SJSA1 (cell line): ENCODE measurements at regions not wholly inside any gene's neighbourhood (a gene's known extent, or its start where the extent isn't known, plus 50 kb on each side); places are given as distances from the start of the nearest gene placed in this dataset.

Source experiments
- DNase-seq, 2 experiments: peaks; one replicate each; pipeline ENCODE4 v3.0.0-alpha.2; 2015 to 2020; ENCODE audit warnings: low spot score in 2 of 2, low read depth in 1 of 2
- H3K27ac ChIP-seq: fragments of 250-450 bp; sonication (Bioruptor Pico); 2 replicates; pipeline ENCODE4 v1.5.1; 2020; ENCODE audit warnings: mild to moderate bottlenecking, moderate library complexity
- H3K27me3 ChIP-seq: fragments of 250-450 bp; sonication (Bioruptor Pico); replicated peaks from 2 replicates; pipeline ENCODE4 v1.5.1; 2020; ENCODE audit warnings: mild to moderate bottlenecking, moderate library complexity
- H3K36me3 ChIP-seq: fragments of 250-450 bp; sonication (Bioruptor Pico); 2 replicates; pipeline ENCODE4 v1.5.1; 2020; ENCODE audit warnings: mild to moderate bottlenecking
- H3K4me1 ChIP-seq: fragments of 250-450 bp; sonication (Bioruptor Pico); replicated peaks from 2 replicates; pipeline ENCODE4 v1.6.1; 2021; ENCODE audit warnings: mild to moderate bottlenecking
- H3K4me3 ChIP-seq: fragments of 250-450 bp; sonication (Bioruptor Pico); 2 replicates; pipeline ENCODE4 v1.5.1; 2020; ENCODE audit warnings: mild to moderate bottlenecking
- H3K9me3 ChIP-seq: fragments of 250-450 bp; sonication (Bioruptor Pico); replicated peaks from 2 replicates; pipeline ENCODE4 v1.5.1; 2020; ENCODE audit warnings: mild to moderate bottlenecking

- Histone ChIP-seq H3K27me3 (no peaks in the 10 kb centered on the region), H3K4me1 (no peaks in the 10 kb centered on the region), H3K36me3 (no peaks in the 10 kb centered on the region), H3K27ac (no peak overlapping the region), H3K4me3 (no peak overlapping the region), H3K9me3 (no peaks in the 10 kb centered on the region)
- no peak for DNase-seq
Observed at GRCh38 chr17:53330756-53331155, 492.0 kb upstream of the KIF2B start.

- no peak for DNase-seq
- H3K4me1 ChIP-seq, result no peaks in the 10 kb centered on the region
- H3K4me3 ChIP-seq, result no peak overlapping the region
- no peak overlapping the region for H3K27ac ChIP-seq
- no peaks in the 10 kb centered on the region for H3K36me3 ChIP-seq
- no peaks in the 10 kb centered on the region for H3K27me3 ChIP-seq
- no peaks in the 10 kb centered on the region; the same call in 1 of the 2 replicates for H3K9me3 ChIP-seq
Observed at GRCh38 chr17:53321651-53322050, 501.1 kb upstream of the KIF2B start.

- no peak overlapping the region for H3K27ac ChIP-seq
- H3K4me1 ChIP-seq, result no peaks in the 10 kb centered on the region
- no peaks in the 10 kb centered on the region for H3K36me3 ChIP-seq
- H3K9me3 ChIP-seq, result no peaks in the 10 kb centered on the region; the same call in 1 of the 2 replicates
- H3K27me3 ChIP-seq, result no peaks in the 10 kb centered on the region
- H3K4me3 ChIP-seq, result no peak overlapping the region
- DNase-seq, result no peak
Observed at GRCh38 chr17:53319947-53320346, 502.8 kb upstream of the KIF2B start.

- Histone ChIP-seq H3K27me3 (no peaks in the 10 kb centered on the region), H3K4me3 (no peak overlapping the region), H3K9me3 (no peaks in the 10 kb centered on the region; the same call in 1 of the 2 replicates), H3K36me3 (no peaks in the 10 kb centered on the region), H3K27ac (no peak overlapping the region), H3K4me1 (no peaks in the 10 kb centered on the region)
- no peak for DNase-seq
Observed at GRCh38 chr17:53316988-53317387, 505.7 kb upstream of the KIF2B start.

- Histone ChIP-seq H3K4me1 (no peaks in the 10 kb centered on the region), H3K9me3 (no peaks in the 10 kb centered on the region; the same call in 1 of the 2 replicates), H3K27me3 (no peaks in the 10 kb centered on the region), H3K27ac (no peak overlapping the region), H3K36me3 (no peaks in the 10 kb centered on the region), H3K4me3 (no peak overlapping the region)
- DNase-seq, result no peak
Observed at GRCh38 chr17:53316073-53316472, 506.7 kb upstream of the KIF2B start.

- no peaks in the 10 kb centered on the region; the same call in 1 of the 2 replicates for H3K9me3 ChIP-seq
- DNase-seq, result no peak
- no peaks in the 10 kb centered on the region for H3K4me1 ChIP-seq
- H3K27me3 ChIP-seq, result no peaks in the 10 kb centered on the region
- no peak overlapping the region for H3K27ac ChIP-seq
- H3K36me3 ChIP-seq, result no peaks in the 10 kb centered on the region
- H3K4me3 ChIP-seq, result no peak overlapping the region
Observed at GRCh38 chr17:53314521-53314920, 508.2 kb upstream of the KIF2B start.

GRCh38 chr17:53313746-53314145 is 509.0 kb upstream of the KIF2B start:
- Histone ChIP-seq H3K9me3 (no peaks in the 10 kb centered on the region; the same call in 1 of the 2 replicates), H3K4me3 (no peak overlapping the region), H3K4me1 (no peaks in the 10 kb centered on the region), H3K27me3 (no peaks in the 10 kb centered on the region), H3K36me3 (no peaks in the 10 kb centered on the region), H3K27ac (no peak overlapping the region)
- DNase-seq, result no peak

GRCh38 chr17:53278466-53278865 is 544.3 kb upstream of the KIF2B start:
- Histone ChIP-seq H3K4me3 (no peak overlapping the region), H3K9me3 (peaks cover 6% of the 10 kb centered on the region; the same call in 1 of the 2 replicates), H3K36me3 (no peaks in the 10 kb centered on the region), H3K4me1 (no peaks in the 10 kb centered on the region), H3K27ac (no peak overlapping the region), H3K27me3 (no peaks in the 10 kb centered on the region)
- DNase-seq, result no peak

- H3K9me3 ChIP-seq, result peaks cover 3% of the 10 kb centered on the region; the same call in 1 of the 2 replicates
- H3K27ac ChIP-seq, result no peak overlapping the region
- no peaks in the 10 kb centered on the region for H3K27me3 ChIP-seq
- H3K4me3 ChIP-seq, result no peak overlapping the region
- no peaks in the 10 kb centered on the region for H3K36me3 ChIP-seq
- H3K4me1 ChIP-seq, result no peaks in the 10 kb centered on the region
- no peak for DNase-seq
Observed at GRCh38 chr17:53273126-53273525, 549.6 kb upstream of the KIF2B start.

GRCh38 chr17:53270936-53271335 is 551.8 kb upstream of the KIF2B start:
- Histone ChIP-seq H3K27me3 (no peaks in the 10 kb centered on the region), H3K36me3 (no peaks in the 10 kb centered on the region), H3K27ac (no peak overlapping the region), H3K4me1 (no peaks in the 10 kb centered on the region), H3K4me3 (no peak overlapping the region), H3K9me3 (no peaks in the 10 kb centered on the region; the same call in 1 of the 2 replicates)
- DNase-seq, result no peak

- Histone ChIP-seq H3K27me3 (no peaks in the 10 kb centered on the region), H3K4me1 (no peaks in the 10 kb centered on the region), H3K9me3 (no peaks in the 10 kb centered on the region; the same call in none of the 2 replicates), H3K4me3 (no peak overlapping the region), H3K27ac (no peak overlapping the region), H3K36me3 (no peaks in the 10 kb centered on the region)
- no peak for DNase-seq
Observed at GRCh38 chr17:53264730-53265129, 558.0 kb upstream of the KIF2B start.

GRCh38 chr17:53253956-53254597 is 568.6 kb upstream of the KIF2B start:
- Histone ChIP-seq H3K4me3 (no peak overlapping the region), H3K9me3 (peaks cover 21% of the 10 kb centered on the region; the same call in 1 of the 2 replicates)
- no peak for DNase-seq

GRCh38 chr17:53249036-53249435 is 573.7 kb upstream of the KIF2B start:
- DNase-seq, result no peak
- Histone ChIP-seq H3K27ac (no peak overlapping the region), H3K27me3 (no peaks in the 10 kb centered on the region), H3K36me3 (no peaks in the 10 kb centered on the region), H3K9me3 (peaks cover 16% of the 10 kb centered on the region), H3K4me3 (no peak overlapping the region), H3K4me1 (no peaks in the 10 kb centered on the region)

More at GRCh38 chr17:53253956-53254597, 568.6 kb upstream of the KIF2B start:
- H3K27ac ChIP-seq, result no peak overlapping the region
- H3K36me3 ChIP-seq, result no peaks in the 10 kb centered on the region
- H3K27me3 ChIP-seq, result no peaks in the 10 kb centered on the region
- no peaks in the 10 kb centered on the region for H3K4me1 ChIP-seq

- H3K4me3 ChIP-seq, result no peak overlapping the region
- peaks cover 13% of the 10 kb centered on the region for H3K9me3 ChIP-seq
- H3K36me3 ChIP-seq, result no peaks in the 10 kb centered on the region
- DNase-seq, result no peak
- H3K27ac ChIP-seq, result no peak overlapping the region
- no peaks in the 10 kb centered on the region for H3K4me1 ChIP-seq
- no peaks in the 10 kb centered on the region for H3K27me3 ChIP-seq
Observed at GRCh38 chr17:53234138-53234537, 588.6 kb upstream of the KIF2B start.

GRCh38 chr17:53227514-53227913 is 595.2 kb upstream of the KIF2B start:
- no peaks in the 10 kb centered on the region for H3K4me1 ChIP-seq
- DNase-seq, result no peak
- H3K4me3 ChIP-seq, result no peak overlapping the region
- H3K27me3 ChIP-seq, result no peaks in the 10 kb centered on the region
- H3K9me3 ChIP-seq, result no peaks in the 10 kb centered on the region; the same call in 1 of the 2 replicates
- no peaks in the 10 kb centered on the region for H3K36me3 ChIP-seq
- H3K27ac ChIP-seq, result no peak overlapping the region
